GM19324 (cell line): ENCODE measurements at regions not wholly inside any gene's neighbourhood (a gene's known extent, or its start where the extent isn't known, plus 50 kb on each side); places are given as distances from the start of the nearest gene placed in this dataset.
A peak's percentile ranks its signal among the peaks of the same experiment; 100 is the strongest.
"Not testable (repeated sequence)": the region's sequence is repeated elsewhere in the genome, so short reads cannot be mapped to it uniquely, and the experiment has no call there.

Experiments used
- ATAC-seq: cut with Tn5 transposase; IDR thresholded peaks from one replicate; pipeline ENCODE4 v1.9.1; 2021; ENCODE audit warnings: mild to moderate bottlenecking, moderate library complexity; ENCODE audit not compliant: unreplicated experiment, low FRiP score

- ATAC-seq = no peak
Measured at GRCh38 chr6:71681234-71681867, 205.0 kb upstream of the RIMS1 start.

GRCh38 chr6:71686021-71686677 is 200.2 kb upstream of the RIMS1 start:
- not testable (repeated sequence) for ATAC-seq

GRCh38 chr6:71698702-71699101 is 187.6 kb upstream of the RIMS1 start:
- ATAC-seq = no peak

DNA sequence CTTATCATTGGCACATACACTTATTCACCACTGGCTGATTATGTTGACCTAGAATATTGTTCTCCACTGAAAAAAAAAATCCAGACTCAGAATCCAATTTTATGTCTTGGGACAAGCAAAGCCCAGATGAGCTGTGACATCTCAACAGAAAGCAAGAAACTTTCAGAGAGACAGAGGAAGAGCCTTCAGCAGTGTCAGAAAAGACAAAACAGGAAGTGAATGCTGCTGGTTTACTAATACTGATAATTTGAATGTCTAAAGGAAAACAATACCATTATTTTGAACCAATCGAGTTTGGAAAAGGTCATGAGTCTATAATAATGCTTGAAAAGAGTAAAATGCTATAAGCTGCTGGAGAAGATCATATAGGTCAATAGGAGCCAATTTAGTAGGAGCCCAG is 179.8 kb upstream of the RIMS1 start:
- ATAC-seq = peak; percentile 61

DNA sequence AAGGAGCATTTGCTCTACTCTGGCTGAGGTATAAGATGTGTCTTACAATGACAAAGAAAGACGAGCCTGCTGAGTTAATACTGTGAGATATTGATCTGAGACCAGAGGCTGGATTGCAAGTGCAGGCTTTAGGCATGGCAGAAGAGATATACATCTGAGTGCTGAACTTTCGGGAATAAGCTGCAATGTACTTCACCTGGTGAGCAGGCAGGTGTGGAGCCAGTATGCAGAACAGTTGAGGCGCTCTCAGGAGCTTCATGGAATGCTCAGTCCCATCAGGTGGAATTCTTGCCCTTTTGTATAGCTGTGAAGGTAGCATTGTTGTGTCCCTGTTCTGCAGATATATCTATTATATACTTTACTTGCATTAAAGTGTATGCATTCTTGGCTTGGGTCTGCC is 179.3 kb upstream of the RIMS1 start:
- ATAC-seq = no peak

DNA sequence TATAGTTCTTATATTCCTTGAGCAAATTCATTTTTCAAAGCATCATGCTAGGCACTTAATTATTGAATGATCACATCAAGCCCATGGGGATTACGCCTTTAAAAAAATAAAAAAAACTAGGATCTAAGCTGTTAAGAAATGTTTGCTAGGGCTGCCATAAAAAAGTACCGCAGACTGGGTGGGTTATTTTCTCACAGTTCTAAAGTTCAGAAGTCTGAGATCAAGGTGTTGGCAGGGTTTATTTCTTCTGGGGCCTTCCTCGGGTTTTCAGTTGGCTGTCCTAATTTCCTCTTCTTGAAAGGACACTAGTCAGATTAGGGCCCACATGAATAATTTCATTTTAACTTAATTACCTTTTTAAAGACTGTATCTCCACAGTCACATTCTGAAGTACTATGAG is 165.6 kb upstream of the RIMS1 start:
- ATAC-seq = no peak

GRCh38 chr6:71721642-71722041 is 164.7 kb upstream of the RIMS1 start:
- ATAC-seq = no peak

DNA sequence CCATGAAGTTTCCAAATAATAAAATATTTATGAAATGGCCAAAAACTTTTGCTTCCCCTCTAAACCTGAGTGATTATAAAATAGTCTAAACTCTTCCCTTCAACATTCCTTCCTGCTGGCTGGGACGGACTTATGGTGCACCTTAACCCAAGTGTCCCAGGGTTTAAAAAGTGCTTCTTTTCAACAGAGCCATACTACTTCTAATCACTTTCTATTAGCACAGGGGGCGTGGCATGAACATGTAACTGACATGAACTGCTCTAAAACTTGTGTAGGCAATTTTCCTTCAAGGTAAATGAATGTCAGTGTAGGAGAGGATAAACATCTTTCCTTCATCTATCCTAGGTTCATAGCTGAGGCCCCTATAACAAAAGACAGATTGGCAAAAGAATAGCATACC is 163.6 kb upstream of the RIMS1 start:
- ATAC-seq = no peak

DNA sequence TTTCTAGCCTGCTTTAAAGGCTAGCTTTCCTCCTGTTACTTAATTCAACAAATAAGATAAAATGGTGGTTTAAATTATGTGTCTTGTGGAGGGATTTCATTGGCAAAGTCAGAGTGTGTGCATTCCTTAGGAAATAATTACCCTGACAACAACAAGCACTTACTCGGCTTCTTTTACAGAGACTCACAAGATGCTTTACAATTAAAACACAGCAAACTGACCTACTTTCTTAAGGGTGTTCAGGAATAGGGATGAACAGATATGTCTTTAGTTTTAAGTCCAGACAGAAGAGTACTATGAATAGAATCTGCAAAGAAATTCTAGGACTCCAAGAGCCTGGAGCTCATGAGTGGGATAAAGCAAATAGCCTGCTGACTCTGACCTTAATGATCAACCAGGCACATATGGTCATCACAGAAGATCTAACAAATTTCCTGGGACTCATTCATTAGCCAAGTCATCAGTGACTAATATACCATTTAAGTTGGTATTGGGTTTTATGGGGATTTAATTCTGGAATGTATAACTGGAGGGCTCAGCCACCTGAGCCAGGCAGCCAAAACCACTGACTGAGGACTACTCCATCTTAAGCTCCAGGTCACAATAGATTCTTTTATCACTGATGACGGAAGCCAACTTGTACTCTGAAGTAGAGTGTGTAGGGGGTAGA is 161.8 kb upstream of the RIMS1 start:
- no peak for ATAC-seq

DNA sequence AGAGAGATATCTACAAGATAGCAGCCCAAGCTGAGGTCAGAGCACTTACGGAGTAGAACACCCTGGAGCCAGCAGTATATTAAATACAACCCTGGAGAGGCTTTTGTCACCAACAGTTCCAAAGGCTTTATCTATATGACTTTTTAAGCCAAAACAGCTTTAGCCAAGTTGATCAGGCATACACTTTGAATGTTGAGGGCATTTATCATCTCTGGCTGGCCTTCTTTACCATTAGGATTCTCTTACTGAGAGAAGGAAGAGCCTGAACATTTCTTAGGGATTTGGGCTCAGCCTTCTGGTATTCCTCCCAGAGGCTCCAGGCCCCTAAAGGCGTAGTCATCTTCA is 161.3 kb upstream of the RIMS1 start:
- ATAC-seq = no peak

DNA sequence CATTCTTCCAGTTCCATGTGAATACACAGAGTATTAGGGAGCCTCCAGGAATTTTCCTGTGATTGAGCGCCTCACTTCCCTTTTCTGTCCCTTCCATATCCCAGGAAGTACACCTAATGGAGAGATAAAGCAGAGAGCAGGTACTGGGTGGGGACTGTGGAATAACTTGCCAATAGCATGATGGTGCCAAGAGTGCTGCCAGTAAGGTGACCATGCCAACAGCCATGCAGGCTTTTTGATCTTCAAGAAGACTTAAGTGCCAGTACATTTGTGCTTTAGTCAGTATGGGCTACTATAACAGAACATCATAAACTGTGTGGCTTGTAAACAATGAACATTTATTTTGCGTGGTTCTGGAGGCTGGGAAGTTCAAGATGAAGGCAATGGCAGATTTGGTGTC is 160.2 kb upstream of the RIMS1 start:
- ATAC-seq = no peak

GRCh38 chr6:71727632-71728294 is 158.6 kb upstream of the RIMS1 start:
- ATAC-seq = peak; percentile 98

- no peak for ATAC-seq
Measured at GRCh38 chr6:71730284-71730683, 156.1 kb upstream of the RIMS1 start.

DNA sequence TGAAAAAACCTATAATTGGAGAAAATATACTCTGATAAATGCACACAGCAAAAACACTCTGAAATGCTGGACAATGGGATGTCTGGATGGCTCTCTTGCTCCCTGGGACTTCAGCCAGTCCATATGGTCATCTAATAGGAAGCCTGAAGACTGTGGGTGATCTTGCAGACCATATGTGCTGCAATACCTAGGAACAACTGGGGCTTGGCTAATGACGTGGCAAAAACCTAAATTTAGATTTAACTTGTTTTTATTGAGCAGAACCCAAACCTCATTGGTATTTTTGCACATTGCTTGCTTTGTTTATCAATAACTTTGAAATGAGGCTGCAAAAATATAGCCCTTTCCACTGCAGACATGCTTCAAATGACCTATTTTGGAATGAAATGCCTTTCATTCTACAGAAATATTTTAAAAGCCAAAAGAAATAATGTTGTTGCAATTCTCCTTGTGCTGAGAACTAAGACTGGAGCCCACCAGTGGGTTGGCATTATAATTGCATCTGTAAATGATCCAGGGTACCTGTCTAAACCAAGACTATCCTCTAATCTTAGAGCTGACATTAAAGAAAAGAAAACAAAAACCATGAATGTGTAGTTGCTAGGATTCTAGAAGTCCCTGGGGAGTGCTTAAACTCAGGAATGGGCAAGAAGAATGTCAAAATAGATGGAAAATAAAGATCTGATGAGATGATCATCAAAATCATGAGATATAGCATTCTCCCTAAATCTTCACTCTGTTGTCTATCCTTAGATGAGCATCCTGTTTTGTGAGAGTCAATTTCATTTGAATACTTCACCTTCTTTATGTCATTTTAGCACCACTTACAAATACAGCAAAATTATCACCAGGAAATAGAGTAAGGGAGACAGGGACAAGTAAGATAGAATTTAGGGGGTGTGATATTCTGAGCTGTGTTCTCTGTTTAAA is 152.1 kb upstream of the RIMS1 start:
- no peak for ATAC-seq

DNA sequence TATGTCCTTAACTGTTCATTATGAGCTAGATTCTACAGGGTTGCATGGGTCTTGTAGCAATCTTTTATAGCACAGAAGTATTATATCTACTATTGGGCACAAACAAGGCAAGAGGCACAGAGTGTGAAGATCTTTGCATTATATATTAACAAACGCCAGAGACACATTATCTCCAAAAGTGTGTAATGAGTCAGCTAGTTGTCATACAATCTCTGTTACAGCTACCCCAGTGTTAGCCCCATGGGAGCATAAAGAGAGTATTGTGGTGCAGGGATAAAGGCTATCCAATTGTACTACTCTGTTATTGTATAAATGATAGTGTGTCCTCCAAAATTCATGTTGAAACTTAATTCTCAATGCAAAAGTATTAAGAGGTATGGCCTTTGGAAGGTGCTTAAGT is 148.4 kb upstream of the RIMS1 start:
- no peak for ATAC-seq

DNA sequence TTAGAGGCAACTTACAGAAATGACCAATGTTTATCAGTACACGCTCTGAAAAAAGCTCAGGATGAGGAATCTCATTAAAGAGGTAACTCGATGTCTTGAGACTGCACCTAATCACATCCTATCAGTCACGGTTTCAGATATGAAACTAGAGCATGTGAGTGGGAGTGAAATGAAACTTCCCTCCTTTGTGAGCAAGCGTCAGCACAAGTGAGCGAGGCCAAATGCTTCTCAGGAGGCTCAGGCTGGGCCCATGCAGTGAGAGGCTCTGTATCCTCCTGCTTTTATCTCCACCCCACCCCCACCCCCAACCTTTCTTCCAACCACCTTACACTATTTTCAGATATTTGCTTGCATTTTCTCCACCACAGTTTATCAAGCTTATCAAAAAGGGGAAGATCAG is 140.8 kb upstream of the RIMS1 start:
- no peak for ATAC-seq

DNA sequence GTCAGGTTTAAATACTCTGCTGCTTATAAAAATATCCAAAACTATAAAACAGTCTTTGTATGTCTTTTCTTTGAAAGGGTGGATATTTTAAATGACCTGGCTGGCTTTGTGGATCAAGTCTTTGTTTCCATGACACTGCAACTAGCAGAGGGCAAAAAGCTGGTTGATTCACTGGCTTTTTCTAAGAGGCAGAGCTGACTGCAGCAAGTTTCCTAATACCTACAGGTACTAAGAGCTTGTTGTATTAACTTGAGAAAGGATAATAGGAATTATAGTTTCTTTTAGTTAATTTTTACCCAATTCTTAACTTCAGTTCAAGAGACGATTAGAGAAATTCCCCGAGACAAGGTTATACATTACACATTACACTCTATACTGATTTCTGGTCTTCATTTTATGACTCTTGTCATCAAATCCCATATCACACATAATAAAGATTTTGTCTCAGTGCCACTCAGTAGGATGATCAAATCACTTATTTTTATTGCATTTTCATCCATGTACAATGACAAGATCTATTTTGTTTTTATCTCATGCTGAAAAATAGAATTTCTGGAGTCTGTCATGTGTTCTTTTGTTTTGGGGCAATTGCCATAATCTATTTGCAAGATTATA is 120.1 kb upstream of the RIMS1 start:
- no peak for ATAC-seq

DNA sequence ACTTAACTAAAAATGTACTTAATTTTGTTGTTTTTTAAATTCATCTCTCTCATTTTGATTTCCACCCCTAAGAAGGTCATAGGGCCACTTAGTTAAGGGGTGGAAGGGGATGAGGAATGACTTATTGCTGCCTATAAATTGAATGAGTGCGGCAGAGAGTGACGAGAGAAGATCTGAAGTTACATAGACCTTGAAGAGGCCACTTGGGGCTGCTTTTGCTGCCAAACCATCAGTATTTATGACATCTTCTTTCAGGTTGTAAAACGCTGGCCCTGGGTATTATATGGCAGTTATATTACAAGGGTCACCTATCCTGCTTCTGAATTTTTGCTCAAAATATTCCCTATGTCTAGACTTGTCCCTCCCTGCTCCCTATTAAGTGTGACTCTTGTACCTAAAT is 119.6 kb upstream of the RIMS1 start:
- ATAC-seq = no peak

DNA sequence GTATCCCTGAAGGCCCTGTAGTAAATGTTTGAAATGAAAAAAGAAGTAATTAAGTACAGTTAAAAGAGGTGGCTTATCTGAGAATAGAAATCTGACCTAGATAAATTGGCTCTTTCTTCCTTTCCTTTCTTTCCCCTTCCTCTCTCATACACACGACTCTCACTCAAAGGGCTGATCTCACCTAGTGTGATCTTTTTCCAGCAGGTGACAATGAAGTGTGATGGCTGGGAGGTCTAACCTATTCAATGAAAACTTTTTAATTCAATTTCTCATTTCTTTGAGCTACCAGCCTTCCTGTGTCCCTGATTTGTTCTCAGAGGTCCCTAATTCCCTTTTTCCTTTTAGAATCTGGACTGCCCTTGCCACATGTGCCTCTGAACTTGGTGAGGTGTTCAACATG is 118.0 kb upstream of the RIMS1 start:
- no peak for ATAC-seq

DNA sequence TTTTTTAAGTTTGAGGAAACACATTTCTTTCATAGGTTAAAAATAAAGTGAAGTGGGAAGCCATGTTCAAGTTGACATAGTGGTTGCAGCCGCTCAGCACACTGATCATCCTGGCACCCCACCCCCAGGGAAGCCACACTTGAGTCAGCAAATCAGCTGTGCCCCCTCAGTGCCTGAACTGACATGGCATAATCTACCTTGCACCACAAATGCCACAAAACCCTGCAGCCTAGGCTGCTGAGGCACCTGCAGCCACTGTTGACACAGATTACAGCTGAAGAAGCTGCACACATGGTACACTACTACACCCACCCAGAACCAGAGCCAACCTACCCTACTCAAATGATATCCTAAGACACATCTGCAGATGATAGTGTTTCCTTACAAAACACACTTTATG is 77.5 kb upstream of the RIMS1 start:
- no peak for ATAC-seq
